Heart right ventricle (tissue), 16 donors: ENCODE measurements at regions not wholly inside any gene's neighbourhood (a gene's known extent, or its start where the extent isn't known, plus 50 kb on each side); places are given as distances from the start of the nearest gene placed in this dataset.

ENCODE experiments used
- ATAC-seq, 8 donors: fragments of 200-7000 bp; cut with Tn5 transposase; one replicate each; pipeline ENCODE4 v1.9.1; 2020; ENCODE audit warnings: mild to moderate bottlenecking in 8 of 8, moderate library complexity in 8 of 8, moderate number of reproducible peaks in 1 of 8
- DNase-seq, 2 donors: peaks; one replicate each; pipeline ENCODE4 v3.0.0-alpha.2; 2020
- H3K27ac ChIP-seq, 10 donors: fragments of 200-600 bp; sonication (generic) in 2 of 10; one replicate each; pipeline versions ENCODE4 v1.5.0 to v1.8.0; 2020 to 2022; ENCODE audit warnings: mild to moderate bottlenecking in 3 of 10
- H3K27me3 ChIP-seq, 7 donors: fragments of 200-600 bp; one replicate each; pipeline ENCODE4 v1.8.0; 2021 to 2022; ENCODE audit warnings: mild to moderate bottlenecking in 2 of 7
- H3K36me3 ChIP-seq, 9 donors: fragments of 200-600 bp; sonication (generic) in 1 of 9; one replicate each; pipeline versions ENCODE4 v1.5.0 to v1.8.0; 2020 to 2022; ENCODE audit warnings: mild to moderate bottlenecking in 2 of 9
- H3K4me1 ChIP-seq, 9 donors: fragments of 200-600 bp; sonication (generic) in 1 of 9; one replicate each; pipeline versions ENCODE4 v1.5.0 to v1.8.0; 2020 to 2022; ENCODE audit warnings: mild to moderate bottlenecking in 4 of 9
- H3K4me3 ChIP-seq, 10 donors: fragments of 200-600 bp; sonication (generic) in 2 of 10; one replicate each; pipeline versions ENCODE4 v1.5.0 to v1.8.0; 2020 to 2022; ENCODE audit warnings: mild to moderate bottlenecking in 7 of 10, moderate library complexity in 2 of 10
- H3K9me3 ChIP-seq, 11 donors: fragments of 200-600 bp in 10 of 11; sonication (generic) in 2 of 11; one replicate each; pipeline versions ENCODE4 v1.5.0 to v1.8.0; 2013 to 2022; ENCODE audit warnings: mild to moderate bottlenecking in 2 of 11, control low read depth in 1 of 11, moderate library complexity in 1 of 11
- CTCF ChIP-seq, 9 donors: fragments of 200-600 bp; sonication (generic) in 2 of 9; IDR thresholded peaks; one replicate each; pipeline versions ENCODE4 v1.5.0 to v1.8.0; 2021 to 2022; ENCODE audit warnings: antibody characterized with exemption in 9 of 9, mild to moderate bottlenecking in 5 of 9, moderate library complexity in 1 of 9
- WGBS, 2 donors: extraction: QIAGEN DNeasy Blood & Tissue Kit; methylation state at CpG; one replicate each; pipeline ENCODE4 v1.1.7; 2013; ENCODE audit warnings: inconsistent platforms in 1 of 2; 5-methylcytosine and 5-hydroxymethylcytosine counted together
- intact Hi-C, 10 donors: fragments of 100-400 bp; cut with DNase I; formaldehyde crosslinking; loops; one replicate each; pipeline versions ENCODE4 v1.11.1 to v1.14.2; 2022
- donor health status: Arrhythmogenic right ventricular cardiomyopathy.
- donor health status: ischemic (EF 13 %, LVEDD 7.1; RV severe dilation, severe dysfunction).
- donor health status: healthy with polysubstance abuse.
- donor health status: DM: no; HTN: yes; CAD: no.
- donor health status: DM: no; HTN: no; CAD: no.
- donor health status: ischemic (EF 25% LVEDD 6.9; RV normal size, moderate dysfunction).
- donor health status: ischemic (EF 25% LVEDD 5.7; RV mildly dilated, moderate dysfunction).
- donor health status: healthy.
- donor health status: DM: yes; HTN: yes; CAD: no.
- donor health status: Ischemic cardiomyopathy.
- donor health status: ischemic (EF 35%, LVEDD 5.7; RV mildly dilated, moderate dysfunction).
- donor health status: nonischemic (EF 11% LVEDD 7.7; RV severe dilation, severe dysfunction).
- donor health status: DM: yes; HTN: yes; CAD: no.
- donor health status: PGD.
- donor health status: ischemic (EF 29% LVEDD 5.4; RV normal size, mild dysfunction).
- donor health status: nonischemic (EF 23%, LVEDD 6.1; RV moderate dilation, normal function).

- TF ChIP-seq CTCF (IDR thresholded peaks at IDR 0.05): no peak
- DNase-seq (no peak), ATAC-seq (no peak)
- intact Hi-C loops: no loop called here
- 52 to 59% methylated on average over 2 of the region's 2 CpGs for WGBS, 2 donors
- no peak overlapping the region for H3K27ac ChIP-seq
- H3K9me3 ChIP-seq: peaks cover 0 to 19% (median 0%) of the 10 kb centered on the region in 11 donors
- no peaks in the 10 kb centered on the region for H3K4me1 ChIP-seq
- H3K27me3 ChIP-seq: no peaks in the 10 kb centered on the region
- H3K4me3 ChIP-seq: no peak overlapping the region
- H3K36me3 ChIP-seq: no peaks in the 10 kb centered on the region
Measured at GRCh38 chr13:61738236-61738750, 322.6 kb upstream of the PCDH20 start.

DNA sequence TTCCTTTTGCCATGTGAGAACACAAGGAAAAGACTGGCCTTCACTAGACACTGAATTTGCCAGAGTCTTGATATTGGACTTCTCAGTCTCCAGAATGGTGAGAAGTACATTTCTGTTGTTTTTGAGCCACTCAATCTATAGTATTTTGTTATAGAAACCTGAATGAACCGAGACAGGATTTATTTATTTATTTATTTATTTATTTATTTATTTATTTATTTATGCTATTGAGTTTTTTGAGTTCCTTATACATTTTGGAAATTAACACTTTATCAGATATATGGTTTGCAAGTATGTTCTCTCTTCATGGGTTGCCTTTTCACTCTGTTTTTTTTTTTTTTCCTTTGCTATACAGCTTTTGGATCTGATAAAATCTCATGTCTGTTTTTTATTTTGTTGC, 319.0 kb upstream of the PCDH20 start:
- Histone ChIP-seq H3K4me3 (no peak overlapping the region), H3K4me1 (no peaks in the 10 kb centered on the region), H3K27ac (no peak overlapping the region), H3K9me3 (peaks cover 0 to 19% (median 0%) of the 10 kb centered on the region in 11 donors), H3K27me3 (no peaks in the 10 kb centered on the region), H3K36me3 (no peaks in the 10 kb centered on the region)
- WGBS, 2 donors: 73 to 88% methylated on average over 1 of the region's 1 CpG
- ATAC-seq (no peak), DNase-seq (no peak)
- intact Hi-C loops: no loop called here
- TF ChIP-seq CTCF (IDR thresholded peaks at IDR 0.05): no peak

DNA sequence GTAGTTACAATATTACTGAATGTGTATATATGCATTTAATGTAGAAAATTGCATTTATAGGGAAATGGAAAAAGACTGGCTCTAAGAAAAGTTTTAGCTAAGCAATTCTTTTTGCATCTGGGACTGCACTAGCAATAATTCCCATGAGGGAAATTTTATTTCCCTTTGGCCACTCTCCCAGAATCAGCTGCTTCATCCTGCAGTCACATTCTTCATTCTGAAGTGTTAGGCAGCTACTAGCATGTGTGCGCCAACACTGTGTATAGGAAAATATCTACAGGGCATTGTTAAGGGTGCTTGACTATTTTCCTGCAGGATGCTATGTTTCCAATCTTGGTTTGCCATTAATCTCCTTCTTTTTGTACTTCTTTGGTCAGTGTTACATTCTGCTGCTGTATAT, 312.8 kb upstream of the PCDH20 start:
- WGBS, 2 donors: 10 to 15% methylated on average over 1 of the region's 1 CpG
- peak in 4 of 8 donors; percentile 41 to 78 (median 68) for ATAC-seq
- Histone ChIP-seq H3K36me3 (no peaks in the 10 kb centered on the region), H3K27me3 (no peaks in the 10 kb centered on the region), H3K4me1 (peaks cover 0 to 10% (median 3%) of the 10 kb centered on the region in 9 donors), H3K27ac (no peak overlapping the region), H3K9me3 (peaks cover 0 to 6% (median 0%) of the 10 kb centered on the region in 11 donors), H3K4me3 (no peak overlapping the region)
- no peak for TF ChIP-seq CTCF (IDR thresholded peaks at IDR 0.05)
- DNase-seq: peak in 1 of 2 donors; percentile 10
- intact Hi-C loops: no loop called here

- no peak for TF ChIP-seq CTCF (IDR thresholded peaks at IDR 0.05)
- no peak for DNase-seq
- intact Hi-C loops: no loop called here
- 50% methylated on average over 2 of the region's 2 CpGs for WGBS, 2 donors
- Histone ChIP-seq H3K4me1 (peaks cover 0 to 10% (median 3%) of the 10 kb centered on the region in 9 donors), H3K9me3 (peaks cover 0 to under 1% (median 0%) of the 10 kb centered on the region in 11 donors), H3K27ac (no peak overlapping the region), H3K27me3 (no peaks in the 10 kb centered on the region), H3K36me3 (no peaks in the 10 kb centered on the region), H3K4me3 (no peak overlapping the region)
- no peak for ATAC-seq
Measured at GRCh38 chr13:61727767-61728166, 312.1 kb upstream of the PCDH20 start.
